ENCODE measurements at regions not wholly inside any gene's neighbourhood (a gene's known extent, or its start where the extent isn't known, plus 50 kb on each side); places are given as distances from the start of the nearest gene placed in this dataset.
A peak's percentile ranks its signal among the peaks of the same experiment; 100 is the strongest.

DNA sequence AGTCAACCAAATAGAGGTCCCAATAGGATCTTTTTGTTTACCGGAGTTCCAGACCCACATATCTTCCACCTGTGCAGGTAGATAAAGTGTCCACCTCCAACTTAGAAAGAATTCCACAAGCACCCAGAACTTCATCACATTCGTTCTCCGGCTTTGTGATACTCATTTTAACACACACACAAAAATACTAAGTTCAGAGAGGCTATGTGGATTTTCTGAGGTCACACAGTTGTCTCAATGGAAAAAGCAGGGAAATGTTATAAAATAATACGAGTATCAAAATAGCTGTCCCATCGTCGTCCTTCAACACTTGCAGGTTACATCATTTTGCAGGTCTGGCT, 137.5 kb downstream of the TMCO5A start:
- TF ChIP-seq EP300 (IDR thresholded peaks at IDR 0.05) = no peak
- TF ChIP-seq, protein P1, sequence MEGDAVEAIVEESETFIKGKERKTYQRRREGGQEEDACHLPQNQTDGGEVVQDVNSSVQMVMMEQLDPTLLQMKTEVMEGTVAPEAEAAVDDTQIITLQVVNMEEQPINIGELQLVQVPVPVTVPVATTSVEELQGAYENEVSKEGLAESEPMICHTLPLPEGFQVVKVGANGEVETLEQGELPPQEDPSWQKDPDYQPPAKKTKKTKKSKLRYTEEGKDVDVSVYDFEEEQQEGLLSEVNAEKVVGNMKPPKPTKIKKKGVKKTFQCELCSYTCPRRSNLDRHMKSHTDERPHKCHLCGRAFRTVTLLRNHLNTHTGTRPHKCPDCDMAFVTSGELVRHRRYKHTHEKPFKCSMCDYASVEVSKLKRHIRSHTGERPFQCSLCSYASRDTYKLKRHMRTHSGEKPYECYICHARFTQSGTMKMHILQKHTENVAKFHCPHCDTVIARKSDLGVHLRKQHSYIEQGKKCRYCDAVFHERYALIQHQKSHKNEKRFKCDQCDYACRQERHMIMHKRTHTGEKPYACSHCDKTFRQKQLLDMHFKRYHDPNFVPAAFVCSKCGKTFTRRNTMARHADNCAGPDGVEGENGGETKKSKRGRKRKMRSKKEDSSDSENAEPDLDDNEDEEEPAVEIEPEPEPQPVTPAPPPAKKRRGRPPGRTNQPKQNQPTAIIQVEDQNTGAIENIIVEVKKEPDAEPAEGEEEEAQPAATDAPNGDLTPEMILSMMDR (IDR thresholded peaks at IDR 0.05) = no peak
- no peak for TF ChIP-seq POLR2A (IDR thresholded peaks at IDR 0.05)
- Histone ChIP-seq H3K27me3 (no peaks in the 10 kb centered on the region), H3K4me1 (ENCODE audit: insufficient read depth) (peaks cover 3% of the 10 kb centered on the region), H3K27ac (peak overlapping the region; percentile 61 to 89), H3K4me3 (no peak overlapping the region), H3K36me3 (no peaks in the 10 kb centered on the region), H3K9me3 (no peaks in the 10 kb centered on the region)
- WGBS, 3 donors = 53 to 57% (median 57%) methylated on average over 6 of the region's 6 CpGs
- intact Hi-C loops (cut with DNase I) = loop anchor here in 2 of 4 donors (2.0 to 10.0 kb wide), 2 partner anchors 59 to 63 kb away; no protein-coding TSS in a partner anchor
- DNase-seq = no peak

DNA sequence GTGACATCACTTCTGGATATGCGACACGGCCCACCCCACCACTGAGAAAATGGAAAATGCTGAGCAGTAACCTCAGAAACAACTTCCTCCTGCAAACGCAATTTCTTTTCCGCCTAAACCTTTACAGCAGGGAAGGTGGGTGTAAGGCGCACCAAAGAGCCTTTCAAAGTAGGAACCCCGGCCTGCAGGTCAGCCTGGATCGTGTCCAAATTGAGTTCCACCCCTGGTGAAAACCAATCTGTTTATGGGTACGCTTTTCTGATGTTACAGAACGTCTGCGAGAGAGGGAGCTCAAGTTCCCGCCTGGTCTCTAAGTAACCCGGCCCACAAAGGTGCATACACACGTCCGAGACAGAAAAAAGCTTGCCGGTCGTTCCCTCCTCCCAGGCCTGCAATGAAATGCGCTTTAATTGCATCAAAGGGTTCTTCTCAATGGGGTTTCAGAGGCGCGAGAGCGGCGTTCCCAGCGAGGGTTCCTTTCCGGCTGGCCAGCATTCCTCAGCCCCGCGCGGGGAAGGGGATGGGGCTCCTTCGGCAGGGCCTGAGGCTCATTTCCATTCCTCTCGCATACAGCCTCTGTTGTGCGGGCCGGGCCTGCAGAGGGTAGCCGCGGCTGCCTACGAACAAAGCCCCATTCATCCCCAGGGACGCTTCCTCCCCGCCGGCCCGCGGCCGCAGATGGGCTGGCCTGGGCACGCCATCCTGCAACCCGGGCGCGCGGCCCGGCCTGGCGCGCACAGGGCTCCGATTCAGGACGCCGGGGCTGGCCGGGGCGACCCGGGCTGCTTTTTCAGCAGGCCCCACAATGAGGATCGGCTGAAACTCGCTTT, 138.1 kb downstream of the TMCO5A start:
- H3K4me3 ChIP-seq = peak overlapping the region; percentile 51
- intact Hi-C loops (cut with DNase I) = loop anchor here in 2 of 4 donors (2.0 to 10.0 kb wide), 2 partner anchors 58 to 62 kb away; no protein-coding TSS in a partner anchor
- WGBS, 3 donors = 1 to 2% (median 1%) methylated on average over 49 to 55 of the region's 55 CpGs

DNA sequence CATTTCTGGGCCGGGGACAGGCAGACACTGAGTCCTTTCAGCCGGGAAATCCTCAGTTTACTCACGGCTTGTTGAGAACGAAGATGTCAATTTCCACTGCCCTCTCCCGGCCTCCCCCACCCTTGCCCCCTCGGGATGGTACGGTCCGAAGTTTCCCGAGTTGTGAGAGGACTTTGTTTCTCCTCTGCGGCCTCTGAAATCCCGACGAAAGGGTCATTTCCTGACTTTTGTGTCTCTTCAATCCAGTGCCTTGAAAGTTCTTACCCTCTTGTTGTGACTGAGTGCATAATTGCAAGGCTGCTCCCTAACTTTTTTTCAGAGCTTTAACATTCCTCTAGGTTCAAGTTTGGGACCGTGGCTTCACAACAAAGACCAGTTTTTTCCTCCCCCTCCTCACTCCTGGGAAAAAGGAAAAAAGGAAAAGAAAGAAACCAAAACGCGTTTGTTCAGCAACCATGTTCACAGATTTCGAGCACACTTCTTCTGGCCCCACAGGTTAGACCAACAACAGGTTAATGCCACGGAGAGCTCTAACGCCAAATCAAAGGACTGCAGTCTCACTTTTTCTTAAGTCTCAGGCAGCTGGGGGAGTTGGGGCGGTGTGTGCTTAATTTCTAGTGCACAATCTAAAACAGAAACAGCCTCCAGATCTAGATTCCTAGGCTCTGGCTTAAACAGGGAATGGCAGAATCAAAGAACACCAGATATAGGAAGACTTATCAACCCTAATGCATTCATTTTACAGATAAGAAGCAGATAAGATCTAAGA, 138.9 kb downstream of the TMCO5A start:
- H3K27me3 ChIP-seq = no peaks in the 10 kb centered on the region
- WGBS, 3 donors = 6 to 10% (median 7%) methylated on average over 19 of the region's 19 CpGs
- TF ChIP-seq EP300 (IDR thresholded peaks at IDR 0.05) (no peak), POLR2A (IDR thresholded peaks at IDR 0.05) (no peak)
- TF ChIP-seq, protein P1 (IDR thresholded peaks at IDR 0.05) = no peak
- peak overlapping the region; percentile 51 for H3K4me3 ChIP-seq
- intact Hi-C loops (cut with DNase I) = loop anchor here in 2 of 4 donors (2.0 to 10.0 kb wide), 2 partner anchors 57 to 61 kb away; no protein-coding TSS in a partner anchor
- no peaks in the 10 kb centered on the region for H3K36me3 ChIP-seq
- no peaks in the 10 kb centered on the region for H3K9me3 ChIP-seq
- peak overlapping the region; percentile 61 to 89 for H3K27ac ChIP-seq
- DNase-seq = peak in 1 of 5 donors; percentile 53
- H3K4me1 ChIP-seq (ENCODE audit: insufficient read depth) = peaks cover 3% of the 10 kb centered on the region

More for the DNA sequence above, 138.1 kb downstream of the TMCO5A start:
- DNase-seq = peak; percentile 60 to 83 (median 67)
- Histone ChIP-seq H3K27me3 (no peaks in the 10 kb centered on the region), H3K4me1 (ENCODE audit: insufficient read depth) (peaks cover 3% of the 10 kb centered on the region), H3K9me3 (no peaks in the 10 kb centered on the region), H3K27ac (peak overlapping the region; percentile 61 to 89), H3K36me3 (no peaks in the 10 kb centered on the region)
- TF ChIP-seq POLR2A (IDR thresholded peaks at IDR 0.05) = no peak
- TF ChIP-seq, protein P1 (IDR thresholded peaks at IDR 0.05) = peak in 2 of 3 donors; percentile 11 to 14
- TF ChIP-seq EP300 (IDR thresholded peaks at IDR 0.05) = no peak

DNA sequence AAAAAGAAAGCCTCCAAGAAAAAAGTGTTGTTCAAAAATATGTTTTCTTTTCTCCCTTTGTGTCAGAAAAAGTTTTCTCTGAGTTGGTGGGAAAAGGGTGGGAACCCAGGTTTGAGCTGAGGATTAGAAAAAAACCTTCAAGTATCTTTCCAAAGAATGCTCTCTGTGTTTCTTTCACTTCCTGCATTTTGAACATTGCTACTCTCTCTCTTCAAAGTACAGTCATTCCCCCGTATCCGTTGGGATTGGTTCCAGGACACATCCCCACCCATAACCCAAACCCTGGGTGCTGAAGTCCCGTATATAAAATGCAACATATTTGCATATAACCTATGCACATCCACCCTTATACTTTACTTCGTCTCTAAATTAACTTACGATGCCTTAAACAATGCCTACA, 139.6 kb downstream of the TMCO5A start:
- H3K9me3 ChIP-seq = no peaks in the 10 kb centered on the region
- H3K4me3 ChIP-seq = no peak overlapping the region
- H3K36me3 ChIP-seq = no peaks in the 10 kb centered on the region
- intact Hi-C loops (cut with DNase I) = loop anchor here in 1 of 4 donors (10.0 kb wide), 1 partner anchor 61 kb away; no protein-coding TSS in a partner anchor
- no peak for DNase-seq
- peaks cover 3% of the 10 kb centered on the region for H3K4me1 ChIP-seq (ENCODE audit: insufficient read depth)
- no peaks in the 10 kb centered on the region for H3K27me3 ChIP-seq
- no peak for TF ChIP-seq POLR2A (IDR thresholded peaks at IDR 0.05)
- TF ChIP-seq, protein P1 (IDR thresholded peaks at IDR 0.05) = no peak
- H3K27ac ChIP-seq = peak overlapping the region in 1 of 2 donors; percentile 89
- 54 to 63% (median 59%) methylated on average over 5 of the region's 5 CpGs for WGBS, 3 donors

All from ovary (tissue), 7 donors.